Prostate gland (tissue), 2 donors: ENCODE measurements at regions not wholly inside any gene's neighbourhood (a gene's known extent, or its start where the extent isn't known, plus 50 kb on each side); places are given as distances from the start of the nearest gene placed in this dataset.

Source experiments
- POLR2A ChIP-seq: fragments of 450-650 bp; IDR thresholded peaks from one replicate; pipeline ENCODE4 v1.6.1; 2016; ENCODE audit warnings: antibody characterized with exemption, mild to moderate bottlenecking
- POLR2AphosphoS5 ChIP-seq: sonication (generic); formaldehyde crosslinking; IDR thresholded peaks from one replicate; pipeline ENCODE4 v1.6.1; 2017; ENCODE audit warnings: antibody characterized with exemption
- TF ChIP-seq, protein P1 (sequence below), 4 experiments: fragments of 200-600 bp in 2 of 4; fragments of 450-650 bp in 2 of 4; sonication (generic) in 2 of 4; IDR thresholded peaks; 1 replicate in 3 of 4; 2 replicates in 1 of 4; pipeline ENCODE4 v1.5.1; 2016 to 2019; ENCODE audit warnings: antibody characterized with exemption in 4 of 4, mild to moderate bottlenecking in 2 of 4, moderate library complexity in 2 of 4

DNA sequence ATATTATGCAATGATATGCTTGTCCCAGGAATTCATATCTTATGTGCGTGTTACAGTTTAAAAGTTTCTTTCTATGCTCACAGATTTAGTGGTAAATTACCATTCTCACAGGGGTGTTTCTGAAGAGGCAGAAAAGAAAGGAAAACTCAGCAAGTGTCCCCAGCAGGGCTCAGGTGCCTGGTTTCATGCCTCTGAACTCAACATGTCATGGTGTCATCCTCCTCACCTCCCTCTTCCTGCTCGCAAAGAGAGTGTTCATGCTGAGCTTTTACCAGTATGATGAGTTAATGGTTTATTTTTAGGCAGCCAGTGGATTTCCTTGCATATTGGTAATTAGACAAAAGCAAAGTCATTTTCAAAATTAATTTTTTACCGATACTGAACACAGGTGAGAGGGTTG lies 492.9 kb upstream of the ZEB2 start:
- TF ChIP-seq, protein P1, sequence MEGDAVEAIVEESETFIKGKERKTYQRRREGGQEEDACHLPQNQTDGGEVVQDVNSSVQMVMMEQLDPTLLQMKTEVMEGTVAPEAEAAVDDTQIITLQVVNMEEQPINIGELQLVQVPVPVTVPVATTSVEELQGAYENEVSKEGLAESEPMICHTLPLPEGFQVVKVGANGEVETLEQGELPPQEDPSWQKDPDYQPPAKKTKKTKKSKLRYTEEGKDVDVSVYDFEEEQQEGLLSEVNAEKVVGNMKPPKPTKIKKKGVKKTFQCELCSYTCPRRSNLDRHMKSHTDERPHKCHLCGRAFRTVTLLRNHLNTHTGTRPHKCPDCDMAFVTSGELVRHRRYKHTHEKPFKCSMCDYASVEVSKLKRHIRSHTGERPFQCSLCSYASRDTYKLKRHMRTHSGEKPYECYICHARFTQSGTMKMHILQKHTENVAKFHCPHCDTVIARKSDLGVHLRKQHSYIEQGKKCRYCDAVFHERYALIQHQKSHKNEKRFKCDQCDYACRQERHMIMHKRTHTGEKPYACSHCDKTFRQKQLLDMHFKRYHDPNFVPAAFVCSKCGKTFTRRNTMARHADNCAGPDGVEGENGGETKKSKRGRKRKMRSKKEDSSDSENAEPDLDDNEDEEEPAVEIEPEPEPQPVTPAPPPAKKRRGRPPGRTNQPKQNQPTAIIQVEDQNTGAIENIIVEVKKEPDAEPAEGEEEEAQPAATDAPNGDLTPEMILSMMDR (IDR thresholded peaks at IDR 0.05): no peak
- TF ChIP-seq POLR2AphosphoS5 (no peak), POLR2A (no peak)
